MCF 10A (cell line): ENCODE measurements at regions not wholly inside any gene's neighbourhood (a gene's known extent, or its start where the extent isn't known, plus 50 kb on each side); places are given as distances from the start of the nearest gene placed in this dataset.

ENCODE experiments used
- BruUV-seq: library from RNA; stranded (reverse); fragments of 400-500 nt; replicated peaks from 2 replicates; lab custom pipeline; 2021; lab: Mats Ljungman, UMichigan
- CTCF ChIA-PET: fragments of 300-600 bp; sonication (Branson Sonifier 250); formaldehyde crosslinking; extraction: SDS; loops from one replicate; lab custom pipeline; 2021; ENCODE audit warnings: antibody characterized with exemption, inconsistent platforms; lab: Yijun Ruan, JAX
- POLR2A ChIA-PET: fragments of 300-600, 350-650 bp; sonication (Branson Sonifier 250); formaldehyde crosslinking; extraction: SDS; loops from one replicate; lab custom pipeline; 2020; ENCODE audit warnings: antibody characterized with exemption, inconsistent platforms; lab: Yijun Ruan, JAX
- DNase-seq: peaks from one replicate; pipeline ENCODE4 v3.0.0-alpha.2; 2018; ENCODE audit not compliant: unreplicated experiment
- H3K27ac Mint-ChIP-seq: one replicate; pipeline ENCODE4 v1.8.0; 2022; ENCODE audit warnings: mild to moderate bottlenecking, low read depth, mixed read lengths; ENCODE audit not compliant: unreplicated experiment
- H3K27me3 Mint-ChIP-seq: one replicate; pipeline ENCODE4 v1.8.0; 2022; ENCODE audit warnings: mixed read lengths; ENCODE audit not compliant: insufficient read depth, unreplicated experiment
- H3K36me3 Mint-ChIP-seq: one replicate; pipeline ENCODE4 v1.8.0; 2022; ENCODE audit warnings: mild to moderate bottlenecking, moderate library complexity, mixed read lengths; ENCODE audit not compliant: insufficient read depth, unreplicated experiment
- H3K4me1 Mint-ChIP-seq: one replicate; pipeline ENCODE4 v1.8.0; 2022; ENCODE audit warnings: mixed read lengths; ENCODE audit not compliant: insufficient read depth, unreplicated experiment
- H3K4me3 Mint-ChIP-seq: one replicate; pipeline ENCODE4 v1.8.0; 2022; ENCODE audit warnings: mild to moderate bottlenecking, moderate library complexity, mixed read lengths; ENCODE audit not compliant: unreplicated experiment
- H3K9me3 Mint-ChIP-seq: one replicate; pipeline ENCODE4 v1.8.0; 2022; ENCODE audit warnings: mixed read lengths; ENCODE audit not compliant: unreplicated experiment
- intact Hi-C: fragments of 100-400 bp; cut with micrococcal nuclease; formaldehyde crosslinking; loops from 2 replicates; pipeline ENCODE4 v1.14.1; 2022
- TF ChIP-seq, protein P1 (sequence below): fragments of 200-600 bp; IDR thresholded peaks from one replicate; pipeline ENCODE4 v1.8.0; 2022; ENCODE audit warnings: antibody characterized with exemption, mild to moderate bottlenecking; ENCODE audit not compliant: unreplicated experiment

DNA sequence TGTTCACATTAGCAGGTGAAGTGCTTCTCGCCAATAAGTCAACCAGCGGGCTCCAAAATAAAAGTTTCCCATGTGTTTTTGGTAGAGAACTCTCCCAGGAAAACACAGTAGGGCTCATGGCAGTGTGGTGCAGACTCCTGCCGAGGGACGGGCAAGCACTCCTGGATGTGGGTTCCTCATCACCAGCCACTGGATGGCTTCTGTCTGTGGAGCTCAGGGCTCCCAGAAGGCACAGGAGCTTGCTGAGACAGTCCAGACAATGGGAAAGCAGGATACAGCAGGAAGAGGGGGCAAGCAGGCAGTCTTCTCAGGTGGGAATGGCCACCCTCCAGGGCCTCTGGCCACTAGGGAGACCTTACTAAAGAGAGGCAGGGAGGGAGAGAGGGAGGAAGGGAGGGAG is 142.4 kb downstream of the HSD17B3 start:
- ChIA-PET POLR2A (no interaction called here), CTCF (no interaction called here)
- no peak for DNase-seq
- intact Hi-C loops: no loop called here
- Mint-ChIP-seq H3K27me3 (peaks cover 54% of the 10 kb centered on the region), H3K4me1 (no peaks in the 10 kb centered on the region), H3K27ac (no peak overlapping the region), H3K36me3 (no peaks in the 10 kb centered on the region), H3K4me3 (no peak overlapping the region), H3K9me3 (no peaks in the 10 kb centered on the region)
- TF ChIP-seq, protein P1, sequence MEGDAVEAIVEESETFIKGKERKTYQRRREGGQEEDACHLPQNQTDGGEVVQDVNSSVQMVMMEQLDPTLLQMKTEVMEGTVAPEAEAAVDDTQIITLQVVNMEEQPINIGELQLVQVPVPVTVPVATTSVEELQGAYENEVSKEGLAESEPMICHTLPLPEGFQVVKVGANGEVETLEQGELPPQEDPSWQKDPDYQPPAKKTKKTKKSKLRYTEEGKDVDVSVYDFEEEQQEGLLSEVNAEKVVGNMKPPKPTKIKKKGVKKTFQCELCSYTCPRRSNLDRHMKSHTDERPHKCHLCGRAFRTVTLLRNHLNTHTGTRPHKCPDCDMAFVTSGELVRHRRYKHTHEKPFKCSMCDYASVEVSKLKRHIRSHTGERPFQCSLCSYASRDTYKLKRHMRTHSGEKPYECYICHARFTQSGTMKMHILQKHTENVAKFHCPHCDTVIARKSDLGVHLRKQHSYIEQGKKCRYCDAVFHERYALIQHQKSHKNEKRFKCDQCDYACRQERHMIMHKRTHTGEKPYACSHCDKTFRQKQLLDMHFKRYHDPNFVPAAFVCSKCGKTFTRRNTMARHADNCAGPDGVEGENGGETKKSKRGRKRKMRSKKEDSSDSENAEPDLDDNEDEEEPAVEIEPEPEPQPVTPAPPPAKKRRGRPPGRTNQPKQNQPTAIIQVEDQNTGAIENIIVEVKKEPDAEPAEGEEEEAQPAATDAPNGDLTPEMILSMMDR: no peak
- BruUV-seq: no TSS peak

DNA sequence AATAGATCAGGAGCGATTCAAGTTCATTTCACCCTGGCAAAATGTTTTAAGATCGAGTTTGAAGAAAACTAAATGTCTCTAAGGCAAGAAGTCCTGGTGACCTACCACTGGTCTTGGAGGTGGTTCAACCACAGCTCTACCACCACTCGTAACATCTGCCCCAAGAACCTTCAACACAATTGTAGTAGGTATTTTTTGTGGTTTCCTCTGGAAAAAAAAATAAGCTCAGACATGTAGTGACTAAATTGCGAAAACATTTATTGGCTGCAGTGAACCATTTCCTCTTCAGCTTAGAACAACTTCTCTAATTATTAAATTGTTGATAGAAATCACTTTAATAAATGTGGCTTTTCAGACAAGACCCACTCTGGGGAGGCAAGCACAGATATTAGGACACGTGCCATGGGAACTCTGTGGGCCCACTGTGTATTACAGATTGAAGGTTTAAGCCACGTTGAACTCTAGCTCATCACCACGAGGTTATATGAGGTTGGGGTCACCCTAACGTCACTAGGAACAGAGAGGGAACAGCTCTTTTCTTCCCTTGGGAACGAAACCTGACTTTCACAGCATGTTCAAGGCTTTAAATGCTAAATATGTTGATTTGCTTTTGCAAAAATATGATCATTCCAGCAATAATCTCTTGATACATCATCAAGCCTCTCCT is 142.9 kb downstream of the HSD17B3 start:
- no peaks in the 10 kb centered on the region for H3K9me3 Mint-ChIP-seq
- no peaks in the 10 kb centered on the region for H3K36me3 Mint-ChIP-seq
- H3K27ac Mint-ChIP-seq: no peak overlapping the region
- CTCF ChIA-PET: no interaction called here
- POLR2A ChIA-PET: no interaction called here
- H3K4me3 Mint-ChIP-seq: no peak overlapping the region
- BruUV-seq: no TSS peak
- intact Hi-C loops: no loop called here
- no peaks in the 10 kb centered on the region for H3K4me1 Mint-ChIP-seq
- TF ChIP-seq, protein P1: no peak
- no peak for DNase-seq
- H3K27me3 Mint-ChIP-seq: peaks cover 54% of the 10 kb centered on the region

DNA sequence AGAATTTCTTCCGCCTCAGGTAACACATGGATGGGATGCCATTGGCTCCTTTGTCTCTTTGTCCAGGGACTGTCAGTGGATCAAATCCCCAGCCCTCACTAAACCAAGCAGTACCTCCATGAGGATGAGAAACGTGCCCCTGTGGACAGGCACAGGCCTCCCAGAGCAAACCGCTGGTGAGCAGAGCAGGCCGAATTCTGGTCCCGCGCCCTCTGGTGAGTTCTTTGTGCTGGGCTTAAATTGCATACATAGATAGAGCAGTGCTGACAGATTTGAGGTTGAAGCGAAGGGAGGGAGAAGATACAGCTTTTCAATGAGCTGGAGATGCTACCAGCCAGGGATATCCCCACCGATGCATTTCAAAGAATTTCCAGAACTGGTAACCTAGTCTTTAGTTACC is 143.8 kb downstream of the HSD17B3 start:
- Mint-ChIP-seq H3K27ac (no peak overlapping the region), H3K36me3 (no peaks in the 10 kb centered on the region), H3K4me1 (no peaks in the 10 kb centered on the region), H3K27me3 (peaks cover 46% of the 10 kb centered on the region), H3K9me3 (no peaks in the 10 kb centered on the region), H3K4me3 (no peak overlapping the region)
- POLR2A ChIA-PET: no interaction called here
- CTCF ChIA-PET: no interaction called here
- DNase-seq: no peak
- no TSS peak for BruUV-seq
- intact Hi-C loops: no loop called here
- TF ChIP-seq, protein P1: no peak

DNA sequence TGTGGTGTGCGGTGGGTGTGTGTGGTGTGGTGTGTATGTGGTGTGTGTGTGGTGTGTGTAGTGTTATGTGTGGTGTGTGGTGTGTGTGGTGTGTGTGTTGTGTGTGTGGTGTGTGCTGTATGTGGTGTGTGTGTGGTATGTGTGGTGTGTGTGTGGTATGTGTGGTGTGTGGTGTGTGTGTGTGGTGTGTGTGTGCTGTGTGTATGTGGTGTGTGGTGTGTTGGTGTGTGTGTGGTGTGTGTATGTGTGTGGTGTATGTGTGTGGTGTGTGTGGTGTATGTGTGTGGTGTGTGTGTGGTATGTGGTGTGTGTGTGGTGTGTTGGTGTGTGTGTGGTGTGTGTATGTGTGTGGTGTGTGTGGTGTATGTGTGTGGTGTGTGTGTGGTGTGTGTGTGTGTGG is 144.3 kb downstream of the HSD17B3 start:
- no peak overlapping the region for H3K4me3 Mint-ChIP-seq
- H3K27ac Mint-ChIP-seq: no peak overlapping the region
- peaks cover 41% of the 10 kb centered on the region for H3K27me3 Mint-ChIP-seq
- H3K4me1 Mint-ChIP-seq: no peaks in the 10 kb centered on the region
- TF ChIP-seq, protein P1: no peak
- no TSS peak for BruUV-seq
- POLR2A ChIA-PET: no interaction called here
- no peak for DNase-seq
- no peaks in the 10 kb centered on the region for H3K9me3 Mint-ChIP-seq
- no peaks in the 10 kb centered on the region for H3K36me3 Mint-ChIP-seq
- intact Hi-C loops: no loop called here
- CTCF ChIA-PET: no interaction called here
